OCI-LY3 (cell line): ENCODE measurements at regions not wholly inside any gene's neighbourhood (a gene's known extent, or its start where the extent isn't known, plus 50 kb on each side); places are given as distances from the start of the nearest gene placed in this dataset.

ENCODE experiments used
- H2AFZ ChIP-seq: fragments of 200-600, 300-600 bp; shearing (Covaris generic); 2 replicates; pipeline ENCODE4 v1.6.0; 2014; ENCODE audit warnings: antibody characterized with exemption, low read depth, low read length
- H3K27ac ChIP-seq: fragments of 200-600, 300-600 bp; sonication (generic); 2 replicates; pipeline ENCODE4 v1.5.1; 2014; ENCODE audit warnings: mild to moderate bottlenecking, low read length, moderate library complexity, mixed read lengths
- H3K27me3 ChIP-seq: fragments of 200-600, 300-600 bp; sonication (generic); 2 replicates; pipeline ENCODE4 v1.6.1; 2014; ENCODE audit warnings: low read depth, low read length, mixed read lengths
- H3K36me3 ChIP-seq: fragments of 200-600, 300-600 bp; sonication (generic); replicated peaks from 2 replicates; pipeline ENCODE3; 2014; ENCODE audit warnings: low read depth, low read length, mixed read lengths
- H3K4me1 ChIP-seq: fragments of 300-600, 200-600 bp; sonication (generic); 2 replicates; pipeline ENCODE4 v1.6.1; 2014; ENCODE audit warnings: low read length, mixed read lengths
- H3K4me2 ChIP-seq: fragments of 200-600, 300-600 bp; sonication (generic); 2 replicates; pipeline ENCODE4 v1.6.1; 2014; ENCODE audit warnings: low read length, mixed read lengths
- H3K4me3 ChIP-seq: fragments of 300-600, 200-600 bp; sonication (generic); 2 replicates; pipeline ENCODE4 v1.5.1; 2014; ENCODE audit warnings: antibody characterized with exemption, mild to moderate bottlenecking, low read length, moderate library complexity
- H3K79me2 ChIP-seq: fragments of 300-600, 200-600 bp; shearing (Covaris generic); 2 replicates; pipeline ENCODE4 v1.6.1; 2014; ENCODE audit warnings: mild to moderate bottlenecking, low read length, mixed read lengths
- H3K9ac ChIP-seq: fragments of 300-600, 200-600 bp; shearing (Covaris generic); 2 replicates; pipeline ENCODE4 v1.6.0; 2014; ENCODE audit warnings: mild to moderate bottlenecking, low read length, moderate library complexity
- H3K9me3 ChIP-seq: fragments of 200-600, 300-600 bp; shearing (Covaris generic); 2 replicates; pipeline ENCODE4 v1.6.1; 2014; ENCODE audit warnings: low read length, mixed read lengths; ENCODE audit not compliant: insufficient read depth
- H4K20me1 ChIP-seq: fragments of 200-600, 300-600 bp; sonication (generic); 2 replicates; pipeline ENCODE4 v1.6.1; 2016; ENCODE audit warnings: low read length, mixed read lengths; ENCODE audit not compliant: insufficient read depth
- EZH2phosphoT487 ChIP-seq: fragments of 200-600 bp; shearing (Covaris generic); IDR thresholded peaks from 2 replicates; pipeline ENCODE4 v1.6.1; 2018; ENCODE audit warnings: antibody characterized with exemption, mixed run types, low read depth
- TF ChIP-seq, protein P1 (sequence below): fragments of 200-600, 300-600 bp; sonication (generic); IDR thresholded peaks from 2 replicates; pipeline ENCODE4 v1.5.1; 2014; ENCODE audit warnings: antibody characterized with exemption, low read length, low read depth

DNA sequence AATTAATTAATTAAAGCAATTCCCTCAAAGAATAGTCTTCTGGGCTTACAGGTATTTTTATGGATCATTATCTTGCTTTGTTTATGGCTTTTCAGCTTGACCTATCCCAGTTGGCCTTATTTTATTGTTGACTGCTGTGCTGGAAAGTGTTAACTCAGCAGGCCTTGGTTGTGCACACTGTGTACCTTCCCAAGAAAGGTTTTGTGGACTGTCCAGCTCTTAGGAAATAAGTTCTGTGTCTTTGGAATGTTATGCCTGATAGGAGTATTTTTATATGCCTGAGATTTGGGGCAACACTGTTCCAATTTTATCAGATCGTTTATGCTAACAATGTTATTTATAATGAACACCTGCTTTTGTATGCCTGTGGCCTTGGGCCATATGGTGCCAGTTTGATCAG, 671.9 kb upstream of the ZNF804A start:
- Histone ChIP-seq H3K36me3 (no peaks in the 10 kb centered on the region), H3K27me3 (no peaks in the 10 kb centered on the region), H3K4me3 (no peak overlapping the region), H3K4me1 (no peaks in the 10 kb centered on the region), H2AFZ (no peak overlapping the region), H3K9me3 (no peaks in the 10 kb centered on the region), H3K79me2 (no peaks in the 10 kb centered on the region), H3K4me2 (no peak overlapping the region), H3K27ac (no peak overlapping the region), H4K20me1 (no peaks in the 10 kb centered on the region), H3K9ac (no peak overlapping the region)
- TF ChIP-seq, protein P1, sequence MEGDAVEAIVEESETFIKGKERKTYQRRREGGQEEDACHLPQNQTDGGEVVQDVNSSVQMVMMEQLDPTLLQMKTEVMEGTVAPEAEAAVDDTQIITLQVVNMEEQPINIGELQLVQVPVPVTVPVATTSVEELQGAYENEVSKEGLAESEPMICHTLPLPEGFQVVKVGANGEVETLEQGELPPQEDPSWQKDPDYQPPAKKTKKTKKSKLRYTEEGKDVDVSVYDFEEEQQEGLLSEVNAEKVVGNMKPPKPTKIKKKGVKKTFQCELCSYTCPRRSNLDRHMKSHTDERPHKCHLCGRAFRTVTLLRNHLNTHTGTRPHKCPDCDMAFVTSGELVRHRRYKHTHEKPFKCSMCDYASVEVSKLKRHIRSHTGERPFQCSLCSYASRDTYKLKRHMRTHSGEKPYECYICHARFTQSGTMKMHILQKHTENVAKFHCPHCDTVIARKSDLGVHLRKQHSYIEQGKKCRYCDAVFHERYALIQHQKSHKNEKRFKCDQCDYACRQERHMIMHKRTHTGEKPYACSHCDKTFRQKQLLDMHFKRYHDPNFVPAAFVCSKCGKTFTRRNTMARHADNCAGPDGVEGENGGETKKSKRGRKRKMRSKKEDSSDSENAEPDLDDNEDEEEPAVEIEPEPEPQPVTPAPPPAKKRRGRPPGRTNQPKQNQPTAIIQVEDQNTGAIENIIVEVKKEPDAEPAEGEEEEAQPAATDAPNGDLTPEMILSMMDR = no peak
- no peak for TF ChIP-seq EZH2phosphoT487

DNA sequence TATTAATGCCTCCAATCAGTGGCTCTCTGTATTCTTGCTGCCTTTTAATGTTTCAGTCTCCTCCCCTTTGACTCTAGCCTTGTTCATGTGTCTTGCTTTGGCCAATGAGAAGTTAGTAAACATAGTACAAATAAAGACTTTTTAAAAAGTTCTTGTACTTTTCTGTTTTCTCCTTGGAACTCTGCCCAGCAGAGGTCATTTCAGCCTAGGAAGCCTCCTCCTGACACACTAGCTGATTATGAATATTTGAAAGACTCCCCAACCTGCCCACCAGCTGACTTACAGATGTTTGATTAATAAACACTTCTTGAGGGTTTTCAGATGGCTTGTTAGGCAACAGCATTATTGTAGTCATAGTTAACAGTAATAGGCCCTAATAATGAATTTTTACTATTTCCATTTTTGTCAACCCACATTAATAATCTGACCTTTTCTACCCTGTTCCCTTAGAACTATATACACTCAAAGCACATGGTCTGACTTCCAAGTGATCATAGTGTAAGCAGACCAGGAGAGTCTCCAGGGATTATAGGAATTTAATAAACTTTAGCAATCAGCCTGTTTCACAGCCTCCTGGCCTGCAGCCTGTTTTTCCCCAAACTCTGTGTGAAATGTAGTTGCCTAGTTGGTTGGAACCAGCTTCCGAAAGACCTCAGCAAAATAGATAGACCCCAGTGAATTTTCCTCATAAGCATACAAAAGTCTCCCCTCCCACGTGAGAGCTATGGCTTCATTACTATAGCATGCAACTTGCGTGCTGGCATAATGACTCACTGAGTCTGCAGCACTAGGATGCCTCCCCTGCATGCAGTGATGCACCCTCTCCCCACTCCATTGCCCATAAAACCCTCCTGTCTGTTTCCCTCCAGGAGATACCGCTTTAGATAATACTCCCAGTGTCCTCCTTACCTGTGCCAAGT, 670.7 kb upstream of the ZNF804A start:
- Histone ChIP-seq H3K9ac (no peak overlapping the region), H3K4me1 (no peaks in the 10 kb centered on the region)

DNA sequence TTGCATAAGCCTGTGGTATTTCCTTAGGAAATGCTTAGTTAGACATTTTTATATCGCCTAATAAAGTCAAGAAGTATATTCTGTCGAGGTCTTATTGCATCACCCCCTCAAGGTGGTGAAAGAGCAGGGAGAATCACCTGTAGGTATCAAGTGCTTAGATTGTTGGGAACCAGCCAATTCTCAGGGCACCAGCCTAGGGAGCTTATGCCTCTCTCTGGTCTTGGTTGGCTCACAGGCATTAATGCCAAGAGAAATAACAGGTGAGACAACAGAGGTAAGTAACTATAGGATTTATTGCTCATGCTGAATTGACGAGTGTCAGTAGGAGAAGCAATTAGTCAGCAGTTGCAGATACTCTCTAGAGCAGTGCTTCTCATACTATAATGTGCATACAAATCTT, 663.3 kb upstream of the ZNF804A start:
- no peak overlapping the region for H3K27ac ChIP-seq
- no peaks in the 10 kb centered on the region for H3K4me1 ChIP-seq
- no peak overlapping the region for H3K4me3 ChIP-seq
- H3K27me3 ChIP-seq = no peaks in the 10 kb centered on the region
- TF ChIP-seq, protein P1 = no peak
- no peak for TF ChIP-seq EZH2phosphoT487
- H3K79me2 ChIP-seq = no peaks in the 10 kb centered on the region
- peaks cover 8% of the 10 kb centered on the region for H3K36me3 ChIP-seq
- no peak overlapping the region for H2AFZ ChIP-seq
- peaks cover 15% of the 10 kb centered on the region for H3K9me3 ChIP-seq
- H3K4me2 ChIP-seq = no peak overlapping the region
- no peaks in the 10 kb centered on the region for H4K20me1 ChIP-seq
- no peak overlapping the region for H3K9ac ChIP-seq

More for the DNA sequence above, 670.7 kb upstream of the ZNF804A start:
- no peak overlapping the region for H3K27ac ChIP-seq
- H3K4me3 ChIP-seq = no peak overlapping the region
- no peaks in the 10 kb centered on the region for H3K36me3 ChIP-seq
- H3K9me3 ChIP-seq = no peaks in the 10 kb centered on the region
- no peaks in the 10 kb centered on the region for H3K27me3 ChIP-seq
- no peaks in the 10 kb centered on the region for H4K20me1 ChIP-seq
- no peaks in the 10 kb centered on the region for H3K79me2 ChIP-seq
- no peak overlapping the region for H3K4me2 ChIP-seq
- TF ChIP-seq EZH2phosphoT487 = no peak
- TF ChIP-seq, protein P1 = no peak
- no peak overlapping the region for H2AFZ ChIP-seq

DNA sequence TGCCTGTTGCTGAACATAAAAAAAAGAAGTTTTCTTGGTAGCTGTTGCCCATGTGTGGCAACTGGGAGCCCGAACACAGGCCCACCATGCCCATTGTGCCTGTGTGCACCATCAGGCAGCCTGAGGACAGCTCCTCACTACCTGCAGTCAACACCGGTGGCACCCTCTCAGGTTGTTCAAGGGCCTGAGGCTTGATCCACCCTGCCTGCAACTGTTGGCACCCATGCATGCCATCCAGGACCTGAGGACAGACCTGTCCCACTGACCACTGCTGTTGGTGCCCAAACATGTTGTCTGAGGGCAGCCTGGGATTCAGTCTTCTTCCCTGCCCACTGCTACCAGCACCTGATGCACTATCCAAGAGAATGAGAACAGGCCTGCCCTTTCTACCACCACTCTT, 661.1 kb upstream of the ZNF804A start:
- no peaks in the 10 kb centered on the region for H3K79me2 ChIP-seq
- peaks cover 15% of the 10 kb centered on the region for H3K9me3 ChIP-seq
- H3K9ac ChIP-seq = no peak overlapping the region
- TF ChIP-seq, protein P1 = no peak
- no peak for TF ChIP-seq EZH2phosphoT487
- no peak overlapping the region for H2AFZ ChIP-seq
- H3K36me3 ChIP-seq = peaks cover 8% of the 10 kb centered on the region
- no peaks in the 10 kb centered on the region for H3K4me1 ChIP-seq
- H3K27me3 ChIP-seq = no peaks in the 10 kb centered on the region
- H3K4me3 ChIP-seq = no peak overlapping the region
- H3K4me2 ChIP-seq = no peak overlapping the region
- H3K27ac ChIP-seq = no peak overlapping the region
- no peaks in the 10 kb centered on the region for H4K20me1 ChIP-seq
